ENCODE measurements at regions not wholly inside any gene's neighbourhood (a gene's known extent, or its start where the extent isn't known, plus 50 kb on each side); places are given as distances from the start of the nearest gene placed in this dataset.

GRCh38 chr5:167250996-167251395 is 1040.4 kb upstream of the WWC1 start:
- H3K27me3 Mint-ChIP-seq, result no peaks in the 10 kb centered on the region
- H3K36me3 Mint-ChIP-seq (ENCODE audit: insufficient read depth), result no peaks in the 10 kb centered on the region
- H3K27ac Mint-ChIP-seq, result no peak overlapping the region
- ATAC-seq (replicated peaks) (no peak), DNase-seq (no peak)
- H3K4me1 Mint-ChIP-seq (ENCODE audit: low read depth in 2 of 2), result no peaks in the 10 kb centered on the region
- H3K9me3 Mint-ChIP-seq, result peaks cover 2 to 7% of the 10 kb centered on the region in 2 donors
- no peak overlapping the region for H3K4me3 Mint-ChIP-seq

- DNase-seq (no peak), ATAC-seq (replicated peaks) (no peak)
- Mint-ChIP-seq H3K4me3 (no peak overlapping the region), H3K27ac (no peak overlapping the region), H3K4me1 (ENCODE audit: low read depth in 2 of 2) (no peaks in the 10 kb centered on the region), H3K9me3 (peaks cover 0 to 2% of the 10 kb centered on the region in 2 donors), H3K27me3 (no peaks in the 10 kb centered on the region), H3K36me3 (ENCODE audit: insufficient read depth) (no peaks in the 10 kb centered on the region)
Measured at GRCh38 chr5:167254132-167254531, 1037.3 kb upstream of the WWC1 start.

- no peaks in the 10 kb centered on the region for H3K4me1 Mint-ChIP-seq (ENCODE audit: low read depth in 2 of 2)
- no peak for ATAC-seq (replicated peaks)
- DNase-seq, result no peak
- no peaks in the 10 kb centered on the region for H3K36me3 Mint-ChIP-seq (ENCODE audit: insufficient read depth)
- H3K27me3 Mint-ChIP-seq, result no peaks in the 10 kb centered on the region
- no peak overlapping the region for H3K4me3 Mint-ChIP-seq
- H3K9me3 Mint-ChIP-seq, result peaks cover 0 to 2% of the 10 kb centered on the region in 2 donors
- H3K27ac Mint-ChIP-seq, result no peak overlapping the region
Measured at GRCh38 chr5:167255926-167256325, 1035.5 kb upstream of the WWC1 start.

GRCh38 chr5:167259806-167260205 is 1031.6 kb upstream of the WWC1 start:
- DNase-seq (no peak), ATAC-seq (replicated peaks) (no peak)
- Mint-ChIP-seq H3K36me3 (ENCODE audit: insufficient read depth) (no peaks in the 10 kb centered on the region), H3K4me1 (ENCODE audit: low read depth in 2 of 2) (no peaks in the 10 kb centered on the region), H3K9me3 (peaks cover 0 to 2% of the 10 kb centered on the region in 2 donors), H3K4me3 (no peak overlapping the region), H3K27me3 (no peaks in the 10 kb centered on the region), H3K27ac (no peak overlapping the region)

- no peak for ATAC-seq (replicated peaks)
- no peak for DNase-seq
Measured at GRCh38 chr5:167261309-167262100, 1029.9 kb upstream of the WWC1 start.

GRCh38 chr5:167263185-167263584 is 1028.3 kb upstream of the WWC1 start:
- ATAC-seq (replicated peaks) (no peak), DNase-seq (no peak)
- Mint-ChIP-seq H3K27me3 (no peaks in the 10 kb centered on the region), H3K4me3 (no peak overlapping the region), H3K27ac (no peak overlapping the region), H3K36me3 (ENCODE audit: insufficient read depth) (no peaks in the 10 kb centered on the region), H3K4me1 (ENCODE audit: low read depth in 2 of 2) (no peaks in the 10 kb centered on the region), H3K9me3 (peaks cover 0 to 2% of the 10 kb centered on the region in 2 donors)

More at GRCh38 chr5:167261309-167262100, 1029.9 kb upstream of the WWC1 start:
- Mint-ChIP-seq H3K4me3 (no peak overlapping the region), H3K27ac (no peak overlapping the region), H3K36me3 (ENCODE audit: insufficient read depth) (no peaks in the 10 kb centered on the region), H3K9me3 (peaks cover 0 to 2% of the 10 kb centered on the region in 2 donors), H3K4me1 (ENCODE audit: low read depth in 2 of 2) (no peaks in the 10 kb centered on the region), H3K27me3 (no peaks in the 10 kb centered on the region)

GRCh38 chr5:167264348-167264747 is 1027.1 kb upstream of the WWC1 start:
- H3K9me3 Mint-ChIP-seq, result peaks cover 2 to 6% of the 10 kb centered on the region in 2 donors
- no peak overlapping the region for H3K4me3 Mint-ChIP-seq
- no peaks in the 10 kb centered on the region for H3K4me1 Mint-ChIP-seq (ENCODE audit: low read depth in 2 of 2)
- H3K27me3 Mint-ChIP-seq, result no peaks in the 10 kb centered on the region
- DNase-seq (no peak), ATAC-seq (replicated peaks) (no peak)
- H3K36me3 Mint-ChIP-seq (ENCODE audit: insufficient read depth), result no peaks in the 10 kb centered on the region
- H3K27ac Mint-ChIP-seq, result no peak overlapping the region

GRCh38 chr5:167268337-167268736 is 1023.1 kb upstream of the WWC1 start:
- no peak for ATAC-seq (replicated peaks)

GRCh38 chr5:167269146-167269545 is 1022.3 kb upstream of the WWC1 start:
- ATAC-seq (replicated peaks) (no peak), DNase-seq (no peak)
- H3K4me1 Mint-ChIP-seq (ENCODE audit: low read depth in 2 of 2), result no peaks in the 10 kb centered on the region
- no peaks in the 10 kb centered on the region for H3K36me3 Mint-ChIP-seq (ENCODE audit: insufficient read depth)
- no peak overlapping the region for H3K27ac Mint-ChIP-seq
- H3K9me3 Mint-ChIP-seq, result peaks cover 3 to 21% of the 10 kb centered on the region in 2 donors
- H3K27me3 Mint-ChIP-seq, result no peaks in the 10 kb centered on the region
- H3K4me3 Mint-ChIP-seq, result no peak overlapping the region

More at GRCh38 chr5:167268337-167268736, 1023.1 kb upstream of the WWC1 start:
- H3K4me1 Mint-ChIP-seq (ENCODE audit: low read depth in 2 of 2), result no peaks in the 10 kb centered on the region
- H3K9me3 Mint-ChIP-seq, result peaks cover 3 to 21% of the 10 kb centered on the region in 2 donors
- no peak overlapping the region for H3K4me3 Mint-ChIP-seq
- no peaks in the 10 kb centered on the region for H3K36me3 Mint-ChIP-seq (ENCODE audit: insufficient read depth)
- no peaks in the 10 kb centered on the region for H3K27me3 Mint-ChIP-seq
- DNase-seq, result no peak
- H3K27ac Mint-ChIP-seq, result no peak overlapping the region

GRCh38 chr5:167271081-167271480 is 1020.4 kb upstream of the WWC1 start:
- H3K4me3 Mint-ChIP-seq, result no peak overlapping the region
- H3K4me1 Mint-ChIP-seq (ENCODE audit: low read depth in 2 of 2), result no peaks in the 10 kb centered on the region
- peaks cover 4 to 31% of the 10 kb centered on the region in 2 donors for H3K9me3 Mint-ChIP-seq
- H3K27ac Mint-ChIP-seq, result no peak overlapping the region
- no peaks in the 10 kb centered on the region for H3K27me3 Mint-ChIP-seq
- ATAC-seq (replicated peaks) (no peak), DNase-seq (no peak)
- H3K36me3 Mint-ChIP-seq (ENCODE audit: insufficient read depth), result no peaks in the 10 kb centered on the region

- no peaks in the 10 kb centered on the region for H3K27me3 Mint-ChIP-seq
- peaks cover 5 to 32% of the 10 kb centered on the region in 2 donors for H3K9me3 Mint-ChIP-seq
- no peaks in the 10 kb centered on the region for H3K4me1 Mint-ChIP-seq (ENCODE audit: low read depth in 2 of 2)
- no peak overlapping the region for H3K4me3 Mint-ChIP-seq
- no peak overlapping the region for H3K27ac Mint-ChIP-seq
- no peaks in the 10 kb centered on the region for H3K36me3 Mint-ChIP-seq (ENCODE audit: insufficient read depth)
- ATAC-seq (replicated peaks) (no peak), DNase-seq (no peak)
Measured at GRCh38 chr5:167271511-167271910, 1019.9 kb upstream of the WWC1 start.

- Mint-ChIP-seq H3K4me1 (ENCODE audit: low read depth in 2 of 2) (no peaks in the 10 kb centered on the region), H3K27ac (no peak overlapping the region), H3K4me3 (no peak overlapping the region), H3K36me3 (ENCODE audit: insufficient read depth) (no peaks in the 10 kb centered on the region), H3K27me3 (no peaks in the 10 kb centered on the region), H3K9me3 (peaks cover 4 to 39% of the 10 kb centered on the region in 2 donors)
- no peak for DNase-seq
- ATAC-seq (replicated peaks), result no peak
Measured at GRCh38 chr5:167280111-167280510, 1011.3 kb upstream of the WWC1 start.

- H3K4me3 Mint-ChIP-seq, result no peak overlapping the region
- ATAC-seq (replicated peaks) (no peak), DNase-seq (no peak)
- H3K36me3 Mint-ChIP-seq (ENCODE audit: insufficient read depth), result no peaks in the 10 kb centered on the region
- H3K4me1 Mint-ChIP-seq (ENCODE audit: low read depth in 2 of 2), result no peaks in the 10 kb centered on the region
- H3K27me3 Mint-ChIP-seq, result no peaks in the 10 kb centered on the region
- H3K27ac Mint-ChIP-seq, result no peak overlapping the region
- H3K9me3 Mint-ChIP-seq, result peaks cover 5 to 35% of the 10 kb centered on the region in 2 donors
Measured at GRCh38 chr5:167281925-167282324, 1009.5 kb upstream of the WWC1 start.

- DNase-seq, result no peak
- H3K36me3 Mint-ChIP-seq (ENCODE audit: insufficient read depth), result no peaks in the 10 kb centered on the region
- H3K9me3 Mint-ChIP-seq, result peaks cover 5 to 19% of the 10 kb centered on the region in 2 donors
- no peaks in the 10 kb centered on the region for H3K27me3 Mint-ChIP-seq
- H3K4me1 Mint-ChIP-seq (ENCODE audit: low read depth in 2 of 2), result no peaks in the 10 kb centered on the region
- no peak overlapping the region for H3K4me3 Mint-ChIP-seq
- no peak overlapping the region for H3K27ac Mint-ChIP-seq
- ATAC-seq (replicated peaks), result no peak
Measured at GRCh38 chr5:167283691-167284090, 1007.8 kb upstream of the WWC1 start.

All from effector memory CD8-positive, alpha-beta T cell (primary cell).